RKO (cell line): ENCODE measurements at regions not wholly inside any gene's neighbourhood (a gene's known extent, or its start where the extent isn't known, plus 50 kb on each side); places are given as distances from the start of the nearest gene placed in this dataset.

Experiments
- DNase-seq: peaks from one replicate; pipeline ENCODE4 v3.0.0-alpha.2; 2016; ENCODE audit warnings: low spot score

GRCh38 chr2:66382091-66382490 is 52.8 kb upstream of the MEIS1 start:
- no peak for DNase-seq

DNA sequence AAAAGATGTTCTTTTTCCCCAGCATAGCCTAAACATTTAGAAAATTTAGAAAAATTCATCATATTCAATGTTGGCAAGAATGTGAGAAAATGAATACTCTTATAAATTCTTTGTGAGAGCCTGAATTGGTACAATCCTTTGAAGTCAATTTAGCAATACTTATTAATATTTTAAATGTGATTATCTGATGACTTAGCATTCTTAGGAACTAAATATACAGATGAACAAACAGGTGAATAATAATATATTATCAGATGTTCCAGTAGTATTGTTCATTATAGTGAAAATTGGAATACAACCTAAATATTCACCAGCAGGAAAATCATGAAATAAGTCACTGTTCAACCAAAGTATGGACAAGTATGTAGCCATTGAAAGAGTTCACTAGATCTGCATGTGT is 55.5 kb upstream of the MEIS1 start:
- DNase-seq: no peak

- DNase-seq: no peak
These were observed 57.1 kb upstream of the MEIS1 start for GRCh38 chr2:66377832-66378231.

DNA sequence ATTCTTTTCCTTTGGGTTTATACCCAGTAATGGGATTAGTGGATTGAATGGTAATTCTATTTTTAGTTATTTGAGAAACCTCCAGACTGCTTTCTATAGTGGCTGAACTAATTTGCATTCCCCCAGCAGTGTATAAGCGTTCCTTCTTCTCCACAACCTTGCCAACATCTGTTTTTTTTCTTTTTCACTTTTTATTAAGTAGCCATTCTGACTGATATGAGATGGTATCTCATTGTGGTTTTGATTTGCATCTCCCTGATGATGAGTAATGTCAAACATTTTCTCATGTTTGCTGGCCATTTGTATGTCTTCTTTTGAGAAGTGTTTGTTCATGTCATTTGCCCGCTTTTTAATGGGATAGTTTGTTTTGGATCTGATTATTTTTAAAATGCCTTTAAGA is 64.1 kb upstream of the MEIS1 start:
- no peak for DNase-seq

- no peak for DNase-seq
These were observed 68.3 kb upstream of the MEIS1 start for GRCh38 chr2:66366619-66367018.

DNA sequence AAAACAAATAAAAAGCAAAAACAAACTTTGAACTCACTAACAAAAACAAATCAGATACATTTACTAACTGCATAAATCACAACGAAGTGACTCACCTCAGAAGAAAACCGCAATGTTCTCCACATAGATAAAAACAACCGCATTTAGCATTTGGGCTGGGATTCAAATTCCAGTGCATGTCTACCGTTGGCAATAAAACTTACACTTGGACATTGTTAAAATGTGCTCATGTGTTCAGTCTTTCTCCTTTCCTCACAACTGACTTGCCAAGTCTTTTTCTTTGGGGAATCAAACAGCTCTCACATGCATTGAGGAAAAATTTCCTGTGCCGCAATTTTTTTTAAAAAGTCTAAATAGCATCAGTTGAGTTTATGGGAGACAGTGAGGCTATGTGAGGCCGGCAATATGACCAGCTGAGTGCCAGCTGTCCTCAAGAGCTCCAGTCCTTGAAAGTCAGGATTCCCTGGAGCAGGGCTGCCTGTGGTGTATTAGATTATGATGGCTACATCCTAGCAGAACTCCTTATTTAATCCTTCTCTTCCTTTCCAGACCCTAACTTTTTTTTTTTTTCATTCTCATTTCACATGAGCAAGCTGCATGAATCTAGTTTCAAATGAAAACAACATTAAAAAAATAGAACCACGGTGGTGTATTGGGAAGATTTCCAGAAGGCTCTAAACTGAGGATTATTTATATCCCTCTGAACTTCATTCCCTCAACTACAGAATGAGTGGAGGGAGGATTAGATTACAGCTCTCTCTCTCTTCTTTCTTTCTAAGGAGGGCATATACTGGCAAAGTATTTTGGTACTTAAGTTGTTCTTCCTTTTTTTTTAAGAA is 70.2 kb upstream of the MEIS1 start:
- no peak for DNase-seq

DNA sequence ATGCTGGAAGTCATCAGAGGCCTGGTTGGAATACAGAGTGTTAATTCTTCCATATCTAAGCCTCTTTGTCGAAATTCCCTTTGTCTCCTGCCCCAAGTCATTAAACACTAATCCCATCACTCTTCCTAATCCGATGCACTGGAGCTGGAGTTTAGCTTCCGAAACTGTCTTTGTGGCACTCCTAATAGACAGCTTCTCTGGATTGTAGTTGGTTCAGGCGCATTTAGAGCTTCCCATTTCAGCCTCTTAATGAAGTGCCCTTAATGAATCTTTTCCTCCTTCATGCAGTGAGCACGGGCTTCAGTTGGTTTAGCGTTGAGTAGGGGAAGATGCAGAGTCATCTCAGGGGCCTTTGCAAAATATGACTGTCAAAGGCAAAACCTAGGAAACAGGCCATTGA is 72.2 kb upstream of the MEIS1 start:
- DNase-seq: no peak

- no peak for DNase-seq
These were observed 88.7 kb upstream of the MEIS1 start for GRCh38 chr2:66346231-66346664.

- no peak for DNase-seq
These were observed 90.8 kb upstream of the MEIS1 start for GRCh38 chr2:66344087-66344663.

DNA sequence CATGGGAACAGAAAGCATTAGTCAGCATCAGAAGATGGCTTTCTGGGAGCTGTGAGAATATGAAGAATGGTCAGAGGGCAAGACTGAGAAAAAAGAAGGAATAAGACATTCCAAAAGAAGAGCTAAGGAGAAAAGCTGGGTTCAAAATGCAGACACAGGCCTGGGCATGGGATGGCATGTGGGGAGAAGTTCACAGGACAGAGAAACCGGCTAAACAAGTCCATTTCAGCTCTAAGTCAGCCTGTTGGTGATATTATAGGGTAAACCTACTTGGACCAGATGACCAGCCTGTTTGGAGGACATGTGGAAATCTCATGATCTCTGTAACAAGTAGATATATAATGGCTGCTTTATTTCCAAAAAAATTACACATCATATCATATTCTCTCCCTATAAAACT is 91.7 kb upstream of the MEIS1 start:
- no peak for DNase-seq

DNA sequence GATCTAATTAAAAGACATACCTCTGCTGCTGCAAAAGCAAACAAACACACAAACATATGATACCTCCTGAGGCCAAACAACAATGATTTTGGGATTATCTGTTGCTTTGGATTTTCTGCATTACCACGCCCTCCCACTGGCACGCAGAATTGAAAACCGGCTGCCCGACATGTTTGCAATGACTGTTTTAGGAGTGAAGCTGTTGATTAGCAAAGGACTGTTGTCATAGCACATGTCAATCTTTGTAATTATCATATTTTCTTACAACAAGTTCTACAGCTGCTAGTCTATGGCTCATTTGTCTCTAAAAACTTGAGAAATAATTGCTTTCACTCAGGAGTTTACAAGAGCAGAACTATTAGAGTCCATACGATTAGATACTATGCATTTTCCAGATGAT is 94.4 kb upstream of the MEIS1 start:
- no peak for DNase-seq

GRCh38 chr2:66334237-66335029 is 100.5 kb upstream of the MEIS1 start:
- peak; percentile 2 for DNase-seq

GRCh38 chr2:66331176-66331575 is 103.7 kb upstream of the MEIS1 start:
- DNase-seq: no peak

DNA sequence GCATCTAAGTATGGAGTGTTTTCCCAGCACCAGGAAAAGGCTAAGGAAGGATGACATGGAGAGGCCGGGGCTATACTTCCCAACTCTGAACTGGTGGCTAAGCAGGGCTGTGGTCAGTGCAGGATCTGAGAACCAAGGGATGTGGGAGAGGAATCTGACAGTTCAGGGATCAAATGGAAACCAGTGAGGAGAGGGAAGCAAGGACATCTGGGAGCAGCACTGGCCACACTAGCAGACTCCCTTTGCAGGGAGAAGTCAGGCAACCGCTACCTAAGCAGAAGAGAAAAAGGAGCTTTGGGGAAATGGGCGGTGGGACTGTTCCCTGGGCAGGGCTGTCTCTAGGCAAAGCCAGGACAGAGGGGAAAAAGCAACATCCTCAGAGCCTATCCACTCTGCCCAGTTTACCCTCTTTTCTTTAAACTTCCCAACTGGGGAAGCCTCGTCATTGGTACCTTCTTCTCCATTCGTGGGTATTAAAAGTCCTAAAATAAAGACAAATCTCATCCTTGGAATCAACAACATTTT is 105.8 kb upstream of the MEIS1 start:
- no peak for DNase-seq

GRCh38 chr2:66327066-66327740 is 107.7 kb upstream of the MEIS1 start:
- DNase-seq: no peak

DNA sequence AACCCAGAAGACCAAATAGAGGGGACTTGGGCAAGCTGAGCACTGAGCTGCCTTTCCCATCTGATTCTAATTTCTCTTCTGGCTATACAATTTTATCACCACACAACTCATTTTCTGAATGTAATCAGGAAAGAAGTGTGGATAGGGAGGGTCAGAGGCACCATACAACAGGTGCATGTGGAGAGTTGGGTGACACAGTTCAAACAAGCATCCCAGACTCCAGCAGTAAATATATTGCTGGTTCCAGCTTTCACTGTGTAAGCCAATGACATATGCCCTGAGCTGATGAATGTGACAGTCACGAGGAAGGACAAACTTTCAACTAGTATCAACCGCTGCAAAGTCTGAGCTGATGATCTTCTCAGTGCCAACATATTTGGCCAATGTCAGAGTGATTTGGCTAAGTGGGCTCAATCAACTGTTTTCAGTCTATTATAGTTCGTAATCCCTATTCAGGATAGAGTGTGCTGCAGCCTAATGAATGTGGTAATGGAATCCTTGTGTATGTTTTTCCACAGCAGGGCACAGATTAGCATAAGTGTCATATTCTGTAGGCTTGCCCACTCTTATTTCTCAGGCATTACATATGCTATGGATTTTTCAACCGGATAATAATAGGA is 109.9 kb upstream of the MEIS1 start:
- DNase-seq: no peak

- DNase-seq: no peak
These were observed 110.6 kb upstream of the MEIS1 start for GRCh38 chr2:66324356-66324755.

GRCh38 chr2:66323406-66323805 is 111.5 kb upstream of the MEIS1 start:
- no peak for DNase-seq

DNA sequence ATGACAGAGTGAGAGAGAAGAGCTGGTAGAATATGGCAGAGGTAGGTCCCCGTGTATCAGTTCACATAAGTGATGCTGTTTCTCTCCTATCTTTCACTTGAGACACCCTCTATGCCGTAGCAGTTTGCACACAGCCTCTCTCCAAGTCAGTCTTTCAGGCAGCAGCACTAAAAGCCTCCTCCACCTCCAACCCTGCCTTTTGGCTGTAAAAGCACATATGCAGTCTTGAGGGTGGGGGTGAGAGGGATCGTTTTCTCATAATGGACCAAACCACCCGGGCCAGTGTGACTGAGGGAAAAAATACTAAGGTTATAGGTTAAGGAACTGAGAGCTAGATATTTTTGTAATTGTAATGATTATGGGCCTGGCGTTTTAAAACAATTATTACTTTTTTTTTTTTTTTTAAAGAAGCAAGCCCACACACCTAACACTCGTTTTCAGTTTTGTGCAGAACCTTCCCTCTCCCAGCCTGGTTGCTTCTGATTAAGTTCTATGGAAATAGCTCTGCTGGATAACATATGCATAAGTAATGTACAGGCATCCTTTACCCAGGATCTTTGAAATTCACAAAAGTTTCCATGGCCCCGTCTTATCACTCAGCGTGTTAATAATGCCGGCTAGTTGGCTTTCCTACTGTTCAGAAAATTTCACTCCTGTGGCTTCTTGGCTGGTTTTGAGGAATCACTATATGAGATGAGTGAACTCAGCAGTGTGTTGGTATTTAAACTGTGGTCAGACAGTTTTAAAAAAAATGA is 112.2 kb upstream of the MEIS1 start:
- no peak for DNase-seq

GRCh38 chr2:66318009-66318561 is 116.8 kb upstream of the MEIS1 start:
- DNase-seq: no peak
